NCI-H510A (cell line): ENCODE measurements at regions not wholly inside any gene's neighbourhood (a gene's known extent, or its start where the extent isn't known, plus 50 kb on each side); places are given as distances from the start of the nearest gene placed in this dataset.

Experiments used
- DNase-seq: peaks from one replicate; lab custom pipeline; 2025; lab: John Stamatoyannopoulos, UW

DNA sequence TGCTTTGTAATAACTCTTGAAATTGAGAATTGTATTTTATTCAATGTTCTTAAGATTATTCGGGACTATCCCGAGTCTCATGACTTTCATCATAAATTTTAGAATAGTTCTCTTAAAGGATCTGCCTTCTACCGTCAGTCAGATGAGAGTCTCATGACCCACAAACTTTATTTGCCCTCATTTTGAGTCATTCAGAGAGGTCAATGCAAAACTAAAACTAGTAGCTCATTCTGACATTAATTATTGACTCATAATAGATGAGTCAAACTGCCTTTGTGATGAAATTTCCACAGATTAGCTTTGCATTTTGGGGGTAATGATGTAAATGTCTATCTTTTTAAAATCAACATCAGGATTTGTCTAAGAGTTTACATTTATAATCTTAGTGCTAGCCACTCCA lies 1527.3 kb downstream of the TECRL start:
- no peak for DNase-seq

- DNase-seq = no peak
Measured at GRCh38 chr4:62881210-62881609, 1528.0 kb downstream of the TECRL start.

DNA sequence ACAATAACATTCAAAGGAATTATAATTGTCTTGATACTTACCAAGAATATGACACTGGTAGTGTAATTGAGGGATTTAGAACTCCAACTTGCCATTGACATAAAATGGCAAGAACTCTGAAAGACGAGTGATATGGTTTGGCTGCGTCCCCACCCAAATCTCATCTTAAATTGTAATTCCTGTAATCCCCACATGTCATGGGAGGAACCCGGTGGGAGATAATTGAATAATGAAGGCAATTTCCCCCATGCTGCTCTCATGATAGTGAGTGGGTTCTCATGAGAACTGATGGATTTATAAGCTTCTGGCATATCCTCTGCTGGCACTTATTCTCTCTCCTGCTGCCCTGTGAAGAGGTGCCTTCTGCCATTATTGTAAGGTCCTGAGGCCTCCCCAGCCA lies 1536.4 kb downstream of the TECRL start:
- DNase-seq = no peak

DNA sequence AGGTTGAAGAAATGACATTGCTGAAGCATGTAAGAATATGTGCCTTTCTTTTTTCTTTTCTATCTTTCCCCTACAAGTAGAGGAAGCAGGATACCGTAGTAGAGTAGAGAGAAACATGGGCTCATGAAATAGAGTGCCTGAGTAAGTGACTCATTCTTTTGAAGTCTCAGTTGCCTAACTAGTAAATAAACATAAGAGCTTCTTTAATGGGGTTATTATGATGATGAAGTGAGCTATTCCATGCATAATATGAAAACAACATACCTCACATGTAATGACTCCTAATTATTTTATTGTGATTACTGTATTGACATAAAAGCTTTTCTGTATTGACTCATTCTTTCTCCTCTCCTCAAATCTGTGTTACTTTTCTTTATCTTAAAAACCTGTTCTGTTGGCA lies 1538.2 kb downstream of the TECRL start:
- no peak for DNase-seq

DNA sequence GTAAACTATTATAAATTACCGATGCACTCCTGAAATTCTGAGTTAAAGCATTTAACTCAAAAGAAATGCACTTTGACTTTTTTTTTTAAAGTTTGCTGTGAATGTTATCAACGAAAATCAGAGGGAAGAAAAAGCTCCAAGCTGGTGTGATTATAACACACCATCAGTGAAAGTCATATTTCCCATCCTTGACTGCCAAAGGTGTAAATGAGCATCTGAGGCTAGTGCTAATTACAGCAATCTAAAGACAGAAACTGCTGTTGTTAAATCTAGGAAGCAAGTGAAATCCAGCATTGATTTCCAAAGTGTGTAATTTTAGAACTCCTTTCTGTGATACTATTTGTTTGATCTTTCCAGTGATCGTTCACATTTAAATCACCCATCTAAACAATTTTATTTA lies 1538.8 kb downstream of the TECRL start:
- DNase-seq = no peak

DNA sequence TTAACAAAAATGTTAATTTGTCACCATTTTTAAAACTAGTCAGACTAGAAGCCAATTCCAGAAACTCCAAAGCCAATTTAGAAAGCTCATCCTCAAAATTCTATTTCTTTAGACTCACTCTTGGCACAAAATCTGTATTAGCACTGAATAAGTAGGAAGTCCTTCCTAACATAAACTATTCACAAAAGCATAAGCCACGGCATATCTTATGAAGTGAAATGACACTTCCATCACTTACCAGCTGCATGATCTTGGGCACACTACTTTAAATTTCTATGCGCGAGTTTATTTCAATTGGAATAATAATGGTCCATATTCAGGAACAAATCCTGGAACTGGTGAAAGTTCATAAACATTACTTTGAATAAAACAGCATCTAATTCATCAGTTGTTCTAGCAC lies 1544.0 kb downstream of the TECRL start:
- DNase-seq = no peak

DNA sequence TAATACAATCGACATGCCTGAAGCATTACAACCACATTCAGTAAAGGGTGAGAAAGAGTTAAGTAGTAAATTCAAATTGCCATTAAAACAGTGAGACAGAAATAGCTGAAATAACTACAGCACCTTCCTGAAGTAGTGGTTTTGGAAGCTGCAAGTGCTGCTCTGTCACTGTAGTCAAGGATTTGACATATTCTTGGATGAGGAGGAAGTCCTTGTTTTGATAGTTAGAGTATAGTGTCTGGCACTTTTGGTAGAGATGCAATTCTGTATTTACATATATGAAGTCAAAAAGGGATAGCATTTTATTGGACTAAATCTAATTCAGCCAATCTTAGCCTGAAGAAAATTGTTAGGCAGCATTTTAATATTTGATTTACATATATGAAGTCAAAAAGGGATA lies 1559.6 kb downstream of the TECRL start:
- DNase-seq = no peak

DNA sequence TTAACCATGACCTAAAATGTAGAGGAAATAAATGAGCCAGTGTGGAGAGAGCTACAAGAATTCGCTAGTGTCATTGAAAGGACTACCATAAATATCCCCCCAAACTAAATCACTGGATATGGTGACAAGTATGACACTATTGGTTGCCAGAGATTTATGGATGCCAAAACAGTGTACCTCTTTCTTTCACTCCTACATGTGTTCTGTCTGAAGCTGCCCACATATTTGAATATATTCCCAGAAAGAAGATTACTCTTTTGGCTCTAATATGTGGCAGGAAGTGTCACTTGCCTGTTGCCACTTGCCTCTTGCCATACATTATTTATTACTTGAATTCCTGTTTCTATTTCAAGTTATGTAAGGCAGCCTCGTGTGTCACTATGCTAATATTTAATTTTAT lies 1573.6 kb downstream of the TECRL start:
- DNase-seq = no peak

GRCh38 chr4:62822306-62822705 lies 1586.9 kb downstream of the TECRL start:
- no peak for DNase-seq

- DNase-seq = peak; percentile 32
Measured at GRCh38 chr4:62816566-62816965, 1592.7 kb downstream of the TECRL start.

DNA sequence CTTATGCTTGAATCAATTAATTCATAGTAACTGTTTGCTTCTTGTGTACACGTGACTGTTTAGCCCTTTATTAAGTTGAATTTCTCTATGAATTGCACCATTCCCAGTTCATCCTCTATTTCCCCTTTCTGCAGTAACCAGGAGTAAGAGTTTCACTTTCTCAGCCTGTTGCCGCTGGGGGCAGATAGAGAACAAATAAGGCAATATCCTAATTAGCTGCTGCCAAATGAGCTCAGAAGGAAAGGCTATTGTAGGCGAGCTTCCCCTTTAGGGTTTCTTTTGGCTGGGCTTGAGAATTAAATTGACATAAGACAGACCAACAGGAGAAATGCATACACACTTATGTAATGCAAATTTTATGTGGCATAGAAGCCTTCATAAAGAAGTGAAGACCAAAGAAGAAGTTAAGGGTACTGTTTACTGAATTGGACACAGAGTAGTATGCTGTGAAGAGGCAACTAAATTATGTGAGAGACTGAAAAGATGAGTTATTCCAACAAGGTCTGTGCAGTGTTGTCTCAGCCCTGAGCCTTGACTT lies 1594.7 kb downstream of the TECRL start:
- no peak for DNase-seq

GRCh38 chr4:62806816-62807215 lies 1602.4 kb downstream of the TECRL start:
- DNase-seq = no peak

- DNase-seq = no peak
Measured at GRCh38 chr4:62804075-62804474, 1603.9 kb downstream of the ADGRL3 start.

GRCh38 chr4:62797221-62797620 lies 1597.1 kb downstream of the ADGRL3 start:
- DNase-seq = no peak

- DNase-seq = no peak
Measured at GRCh38 chr4:62791386-62791785, 1591.3 kb downstream of the ADGRL3 start.

DNA sequence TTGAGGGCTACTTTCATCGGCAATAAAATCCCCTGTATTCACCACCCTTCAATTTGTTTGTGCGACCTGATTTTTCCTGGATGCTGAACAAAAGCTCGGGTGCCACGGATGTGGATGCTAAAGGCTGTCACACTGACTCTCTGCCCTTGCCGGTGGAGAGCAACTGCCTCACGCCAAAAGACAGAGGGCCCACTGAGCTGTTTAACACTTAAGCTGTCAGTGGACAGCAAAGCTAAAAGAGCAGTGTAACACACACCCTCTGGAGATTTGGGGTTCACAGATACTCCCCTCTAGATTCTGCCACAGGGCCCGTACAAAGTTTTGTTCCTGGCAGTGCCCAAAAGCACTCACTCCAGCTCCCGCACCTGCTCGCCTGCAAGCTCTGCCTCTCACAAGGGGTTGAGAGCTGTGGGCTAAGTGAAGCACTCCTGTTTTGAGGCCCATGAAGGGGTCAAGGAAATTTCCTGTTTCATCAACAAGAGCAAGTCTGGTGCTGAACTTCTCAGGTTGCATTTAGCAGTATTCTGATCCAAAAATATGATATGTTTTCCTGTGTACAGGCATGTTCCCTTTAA lies 1571.9 kb downstream of the ADGRL3 start:
- DNase-seq = no peak

DNA sequence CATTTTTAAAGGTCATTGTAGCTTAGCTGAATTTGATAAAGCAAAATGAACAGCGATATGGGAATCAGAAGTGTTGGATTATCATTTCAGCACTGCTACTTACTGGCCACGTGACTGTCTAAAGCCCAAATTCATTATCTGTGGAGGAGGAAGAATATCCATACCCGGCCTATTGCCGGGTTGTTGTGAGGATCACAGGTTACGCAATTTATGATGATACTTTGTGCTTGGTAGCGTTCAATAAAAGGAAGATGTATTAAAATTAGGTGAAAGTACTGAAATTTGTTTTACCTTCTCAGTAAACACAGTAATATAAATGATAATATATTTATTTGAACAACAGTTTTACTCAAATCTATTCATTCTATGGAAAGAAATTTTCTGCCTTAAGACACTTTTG lies 1540.2 kb downstream of the ADGRL3 start:
- DNase-seq = no peak

DNA sequence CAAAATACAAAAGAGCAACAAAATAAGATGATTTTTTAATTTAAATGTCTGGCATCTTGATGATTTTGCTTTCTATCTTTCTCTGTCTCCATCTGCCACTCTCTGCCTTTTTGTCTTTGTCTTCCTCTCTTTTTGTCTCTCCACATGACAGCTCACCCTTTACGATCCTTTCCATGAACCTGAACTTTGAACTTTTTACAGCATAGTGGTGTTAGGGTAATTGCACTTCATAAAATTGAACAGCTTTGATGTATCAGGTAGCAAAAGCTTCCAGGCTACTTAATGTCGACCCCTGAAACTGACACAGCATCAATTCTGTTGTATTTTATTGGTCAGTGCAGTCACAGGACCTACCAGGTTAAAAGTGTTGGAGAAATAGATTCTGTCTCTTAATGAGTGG lies 1517.0 kb downstream of the ADGRL3 start:
- DNase-seq = no peak

GRCh38 chr4:62711575-62711974 lies 1511.4 kb downstream of the ADGRL3 start:
- DNase-seq = no peak

DNA sequence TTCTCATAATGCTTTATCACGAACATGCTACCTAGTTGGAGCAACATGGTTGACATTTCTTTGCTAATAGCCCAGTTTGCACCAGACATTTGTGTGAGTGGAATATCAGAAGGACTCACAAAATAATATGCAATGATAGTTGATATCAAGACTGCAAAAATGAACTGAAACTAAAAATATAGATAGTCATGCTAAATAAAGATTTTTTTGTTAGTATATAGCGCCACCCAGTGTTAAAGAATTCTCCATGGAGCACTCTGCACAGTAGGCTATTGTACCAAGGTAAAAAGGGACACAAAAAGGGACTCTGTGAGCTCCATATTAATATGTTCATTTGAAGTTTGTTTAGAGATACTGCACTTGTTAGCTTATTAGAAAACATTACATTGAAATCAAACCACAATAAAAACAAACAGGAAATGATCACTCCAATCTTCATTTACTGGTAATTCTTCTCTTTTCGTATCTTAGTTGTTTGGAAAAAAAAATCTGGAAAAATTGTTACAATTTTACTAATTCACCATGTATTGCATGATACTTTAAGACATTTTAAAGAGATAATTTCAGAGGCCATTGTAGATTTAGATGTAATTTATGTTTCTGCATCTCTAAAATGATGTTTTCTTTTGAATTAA lies 1509.6 kb downstream of the ADGRL3 start:
- DNase-seq = peak; percentile 16

DNA sequence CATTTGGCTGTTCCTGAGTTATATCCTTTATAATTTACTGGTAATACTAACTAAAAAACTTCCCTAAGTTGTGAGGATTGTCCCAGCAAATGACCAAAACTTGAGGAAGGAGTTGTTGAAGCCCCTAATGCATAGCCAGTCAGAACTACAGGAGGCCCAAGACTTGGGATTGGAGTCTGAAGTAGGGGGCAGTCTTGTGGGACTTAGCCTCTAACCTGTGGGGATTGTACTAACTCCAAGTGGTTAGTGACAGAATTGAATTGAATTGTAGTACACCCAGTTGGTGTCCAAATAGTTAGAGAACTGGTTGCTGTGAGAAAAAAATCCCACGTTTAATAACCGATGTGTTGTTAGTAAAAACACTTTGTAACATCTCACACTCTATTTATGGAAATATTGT lies 1506.3 kb downstream of the ADGRL3 start:
- no peak for DNase-seq

DNA sequence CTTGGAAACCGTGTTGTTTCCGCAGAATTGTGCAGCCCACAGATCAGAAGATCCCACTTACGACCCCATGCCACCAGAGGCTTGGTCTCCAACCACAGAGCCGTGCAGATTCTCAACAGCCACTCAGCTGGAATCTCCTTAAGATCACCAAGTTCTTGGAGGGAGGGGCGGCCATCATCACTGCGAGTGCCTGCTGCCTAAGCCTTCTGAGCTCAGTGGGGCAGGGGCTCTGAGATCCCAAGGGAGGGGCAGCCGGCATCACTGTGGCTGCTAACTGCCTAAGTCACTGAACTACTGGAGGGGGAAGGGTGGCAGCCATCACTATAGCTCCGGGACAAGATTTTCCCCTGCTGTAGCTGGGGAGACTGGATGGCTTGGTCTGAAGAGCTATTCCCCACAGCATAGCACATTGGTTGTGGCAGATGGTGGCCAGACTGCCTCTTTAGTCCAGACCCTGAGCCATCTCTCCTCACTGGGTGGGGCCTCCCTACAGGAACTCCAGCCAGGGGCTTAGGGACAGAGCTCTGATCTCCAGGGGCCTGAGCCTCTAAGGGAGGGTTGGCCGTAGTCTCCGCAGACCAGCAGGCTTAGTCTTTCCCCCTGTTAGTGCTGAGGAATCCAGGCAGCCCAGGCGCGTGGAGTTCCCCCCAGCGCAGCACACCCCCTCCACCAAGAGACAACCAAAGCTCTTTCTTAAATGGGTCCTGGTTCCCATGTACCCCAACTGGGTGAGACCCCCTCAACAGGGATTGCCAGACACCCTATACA lies 1483.9 kb downstream of the ADGRL3 start:
- no peak for DNase-seq

DNA sequence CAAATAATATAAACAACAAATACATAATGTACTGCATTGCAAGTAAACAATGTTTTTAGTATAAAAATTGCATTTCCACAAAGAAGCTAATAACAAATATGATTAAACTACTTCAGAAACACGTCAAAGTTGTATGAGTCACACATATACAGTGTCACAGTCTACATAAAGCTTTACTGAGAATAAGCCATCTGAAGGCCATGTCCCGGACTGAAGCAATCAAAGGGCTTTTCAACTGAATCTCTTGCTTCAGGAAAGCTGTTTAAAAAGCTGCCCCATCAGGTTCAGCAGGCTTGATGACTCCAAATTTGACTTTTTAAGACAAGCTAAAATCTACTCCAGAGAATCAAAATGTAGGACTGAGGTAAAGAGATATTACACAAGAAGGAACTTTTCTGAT lies 1476.8 kb downstream of the ADGRL3 start:
- DNase-seq = no peak
